Lung (tissue), 11 donors: ENCODE measurements at regions not wholly inside any gene's neighbourhood (a gene's known extent, or its start where the extent isn't known, plus 50 kb on each side); places are given as distances from the start of the nearest gene placed in this dataset.

Source experiments
- ATAC-seq: fragments of 200-7000 bp; cut with Tn5 transposase; one replicate; pipeline ENCODE4 v1.9.1; 2020; ENCODE audit warnings: moderate number of reproducible peaks; ENCODE audit not compliant: insufficient read depth, low FRiP score
- DNase-seq, 3 donors: peaks; one replicate each; pipeline ENCODE4 v3.0.0-alpha.2; 2013 to 2017
- H3K27ac ChIP-seq, 2 donors: one replicate each; pipeline ENCODE4 v1.5.1; 2013; ENCODE audit warnings: mild to moderate bottlenecking in 2 of 2, moderate library complexity in 2 of 2, control low read depth in 1 of 2, inconsistent platforms in 1 of 2, low read depth in 1 of 2, low read length in 1 of 2
- H3K27me3 ChIP-seq, 3 donors: one replicate each; pipeline ENCODE4 v1.5.1; 2013; ENCODE audit warnings: low read length in 2 of 3; ENCODE audit not compliant: control insufficient read depth in 3 of 3, insufficient read depth in 3 of 3
- H3K36me3 ChIP-seq, 4 donors: one replicate each; pipeline ENCODE4 v1.5.1; 2013; ENCODE audit warnings: low read length in 4 of 4, mild to moderate bottlenecking in 1 of 4, moderate library complexity in 1 of 4; ENCODE audit not compliant: control insufficient read depth in 4 of 4, insufficient read depth in 4 of 4
- H3K4me1 ChIP-seq, 5 donors: one replicate each; pipeline ENCODE4 v1.5.1; 2013; ENCODE audit warnings: low read length in 5 of 5, mild to moderate bottlenecking in 2 of 5, moderate library complexity in 1 of 5; ENCODE audit not compliant: control insufficient read depth in 5 of 5, insufficient read depth in 5 of 5
- H3K4me3 ChIP-seq: one replicate; pipeline ENCODE4 v1.5.1; 2013; ENCODE audit warnings: mild to moderate bottlenecking, control low read depth, moderate library complexity
- H3K9ac ChIP-seq, 2 donors: one replicate each; pipeline ENCODE4 v1.5.1; 2013; ENCODE audit warnings: low read length in 2 of 2, control low read depth in 1 of 2; ENCODE audit not compliant: insufficient read depth in 1 of 2
- H3K9me3 ChIP-seq, 4 donors: one replicate each; pipeline ENCODE4 v1.5.1; 2013; ENCODE audit warnings: low read length in 3 of 4, mild to moderate bottlenecking in 1 of 4, moderate library complexity in 1 of 4; ENCODE audit not compliant: control insufficient read depth in 4 of 4, insufficient read depth in 3 of 4
- WGBS, 2 donors: extraction: QIAGEN DNeasy Blood & Tissue Kit; methylation state at CpG; one replicate each; pipeline ENCODE4 v1.1.7; 2013; 5-methylcytosine and 5-hydroxymethylcytosine counted together
- TF ChIP-seq, protein P1 (sequence below): IDR thresholded peaks from 2 replicates; pipeline ENCODE4 v1.5.1; 2012; ENCODE audit warnings: mild to moderate bottlenecking; ENCODE audit errors: control extremely low read depth, extremely low read depth
- donor health status: control.
- donor health status: control.
- donor health status: Bipolar disorder and iron deficiency.
- donor health status: healthy.
- donor health status: DM: yes; HTN: yes; CAD: no.

DNA sequence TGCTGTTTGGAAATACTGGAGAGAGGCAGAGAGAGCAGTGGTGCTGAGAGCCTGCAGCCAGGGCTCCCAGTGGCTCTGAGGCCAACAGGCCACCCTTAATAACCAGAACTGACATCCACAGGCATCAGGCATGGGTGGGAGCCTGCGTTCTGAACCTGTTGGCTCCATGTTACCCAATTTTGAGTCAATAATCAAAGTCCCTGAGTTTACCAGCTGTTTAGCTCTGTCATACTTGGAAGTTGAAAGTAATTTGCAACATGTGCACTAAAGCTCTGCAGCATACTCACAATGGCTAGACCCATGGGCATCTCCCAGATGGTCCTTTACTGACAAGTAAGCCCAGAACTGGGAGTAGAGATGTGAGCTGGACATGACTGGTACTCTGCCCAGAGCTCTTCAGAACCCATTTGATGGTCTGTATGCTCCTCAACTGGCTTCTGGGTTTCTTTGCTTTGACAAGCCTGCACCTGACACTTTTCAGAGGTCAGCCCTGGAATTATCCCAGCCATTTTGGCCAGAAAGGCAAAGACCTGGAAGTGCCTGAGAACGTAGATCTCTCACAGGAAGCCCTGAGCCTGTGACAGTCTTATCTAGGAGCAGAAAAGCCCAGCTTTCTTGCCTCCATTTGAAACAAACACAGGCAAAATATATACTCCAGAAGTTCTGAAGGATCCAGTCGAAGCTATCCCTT lies 122.4 kb upstream of the CITED2 start:
- ATAC-seq, result no peak
- 85 to 94% methylated on average over 3 of the region's 3 CpGs for WGBS, 2 donors
- Histone ChIP-seq H3K9me3 (peaks cover 0 to 1% (median 0%) of the 10 kb centered on the region in 4 donors), H3K4me3 (no peak overlapping the region), H3K27ac (no peak overlapping the region), H3K36me3 (no peaks in the 10 kb centered on the region), H3K27me3 (no peaks in the 10 kb centered on the region), H3K9ac (no peak overlapping the region), H3K4me1 (no peaks in the 10 kb centered on the region)
- TF ChIP-seq, protein P1, sequence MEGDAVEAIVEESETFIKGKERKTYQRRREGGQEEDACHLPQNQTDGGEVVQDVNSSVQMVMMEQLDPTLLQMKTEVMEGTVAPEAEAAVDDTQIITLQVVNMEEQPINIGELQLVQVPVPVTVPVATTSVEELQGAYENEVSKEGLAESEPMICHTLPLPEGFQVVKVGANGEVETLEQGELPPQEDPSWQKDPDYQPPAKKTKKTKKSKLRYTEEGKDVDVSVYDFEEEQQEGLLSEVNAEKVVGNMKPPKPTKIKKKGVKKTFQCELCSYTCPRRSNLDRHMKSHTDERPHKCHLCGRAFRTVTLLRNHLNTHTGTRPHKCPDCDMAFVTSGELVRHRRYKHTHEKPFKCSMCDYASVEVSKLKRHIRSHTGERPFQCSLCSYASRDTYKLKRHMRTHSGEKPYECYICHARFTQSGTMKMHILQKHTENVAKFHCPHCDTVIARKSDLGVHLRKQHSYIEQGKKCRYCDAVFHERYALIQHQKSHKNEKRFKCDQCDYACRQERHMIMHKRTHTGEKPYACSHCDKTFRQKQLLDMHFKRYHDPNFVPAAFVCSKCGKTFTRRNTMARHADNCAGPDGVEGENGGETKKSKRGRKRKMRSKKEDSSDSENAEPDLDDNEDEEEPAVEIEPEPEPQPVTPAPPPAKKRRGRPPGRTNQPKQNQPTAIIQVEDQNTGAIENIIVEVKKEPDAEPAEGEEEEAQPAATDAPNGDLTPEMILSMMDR, result no peak
- DNase-seq, result no peak

DNA sequence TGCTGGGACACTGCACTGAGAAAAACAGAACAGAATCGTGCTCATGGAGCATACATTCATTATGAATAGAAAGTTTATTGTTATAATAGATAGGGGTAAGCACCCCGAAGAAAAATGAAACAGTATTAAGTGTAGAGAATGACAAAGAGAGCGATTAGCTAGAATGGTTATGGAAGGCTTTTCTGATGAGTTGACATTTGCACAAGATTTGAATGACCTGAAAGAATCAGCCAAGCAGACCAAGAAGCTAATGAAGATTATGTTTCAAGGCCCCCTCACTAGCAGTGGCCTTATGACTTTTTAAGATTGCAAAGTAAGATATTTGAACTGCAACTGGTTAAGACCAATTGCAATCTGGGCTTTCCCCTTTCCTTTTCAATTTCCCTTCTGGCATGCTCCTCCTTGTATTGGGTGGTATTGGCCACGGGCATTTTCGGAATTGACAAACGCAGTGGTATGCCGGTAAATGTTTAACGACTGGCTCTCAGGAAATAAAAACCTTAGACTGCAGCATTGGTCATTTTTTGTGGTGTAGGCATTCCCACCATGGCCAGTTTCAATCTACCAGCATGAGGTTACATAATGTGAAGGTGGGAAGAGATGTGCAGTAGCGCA lies 120.0 kb upstream of the CITED2 start:
- no peak overlapping the region for H3K4me3 ChIP-seq
- peaks cover 0 to 1% (median 0%) of the 10 kb centered on the region in 4 donors for H3K9me3 ChIP-seq
- no peaks in the 10 kb centered on the region for H3K27me3 ChIP-seq
- WGBS, 2 donors, result 91 to 93% methylated on average over 9 of the region's 9 CpGs
- H3K27ac ChIP-seq, result no peak overlapping the region
- no peak for DNase-seq
- H3K36me3 ChIP-seq, result no peaks in the 10 kb centered on the region
- TF ChIP-seq, protein P1, result no peak
- H3K4me1 ChIP-seq, result no peaks in the 10 kb centered on the region
- H3K9ac ChIP-seq, result no peak overlapping the region
- no peak for ATAC-seq

DNA sequence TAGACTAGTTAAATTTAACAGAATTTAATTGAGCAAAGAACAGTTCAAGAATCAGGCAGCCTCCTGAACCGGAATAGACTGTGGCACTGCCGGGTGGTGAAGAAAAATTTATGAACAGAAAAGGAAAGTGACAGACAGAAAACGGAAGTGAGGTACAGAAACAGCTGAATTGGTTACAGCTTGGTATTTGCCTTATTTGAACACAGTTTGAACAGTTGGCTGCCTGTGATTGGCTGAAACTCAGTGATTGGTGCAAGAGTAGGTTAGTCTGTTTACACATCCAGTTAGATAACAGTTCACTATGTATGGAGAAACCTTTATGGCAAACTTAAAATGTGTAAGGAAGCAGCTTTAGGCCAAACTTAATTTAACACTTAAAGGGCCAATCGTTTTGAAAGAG lies 116.0 kb upstream of the CITED2 start:
- Histone ChIP-seq H3K9me3 (no peaks in the 10 kb centered on the region), H3K27ac (no peak overlapping the region), H3K36me3 (no peaks in the 10 kb centered on the region), H3K27me3 (no peaks in the 10 kb centered on the region), H3K4me1 (no peaks in the 10 kb centered on the region), H3K4me3 (no peak overlapping the region), H3K9ac (no peak overlapping the region)
- DNase-seq (peak in 1 of 3 donors; percentile 35), ATAC-seq (no peak)
- 35 to 41% methylated on average over 4 of the region's 4 CpGs for WGBS, 2 donors
- TF ChIP-seq, protein P1, result no peak
